ENCODE measurements at regions not wholly inside any gene's neighbourhood (a gene's known extent, or its start where the extent isn't known, plus 50 kb on each side); places are given as distances from the start of the nearest gene placed in this dataset.

DNA sequence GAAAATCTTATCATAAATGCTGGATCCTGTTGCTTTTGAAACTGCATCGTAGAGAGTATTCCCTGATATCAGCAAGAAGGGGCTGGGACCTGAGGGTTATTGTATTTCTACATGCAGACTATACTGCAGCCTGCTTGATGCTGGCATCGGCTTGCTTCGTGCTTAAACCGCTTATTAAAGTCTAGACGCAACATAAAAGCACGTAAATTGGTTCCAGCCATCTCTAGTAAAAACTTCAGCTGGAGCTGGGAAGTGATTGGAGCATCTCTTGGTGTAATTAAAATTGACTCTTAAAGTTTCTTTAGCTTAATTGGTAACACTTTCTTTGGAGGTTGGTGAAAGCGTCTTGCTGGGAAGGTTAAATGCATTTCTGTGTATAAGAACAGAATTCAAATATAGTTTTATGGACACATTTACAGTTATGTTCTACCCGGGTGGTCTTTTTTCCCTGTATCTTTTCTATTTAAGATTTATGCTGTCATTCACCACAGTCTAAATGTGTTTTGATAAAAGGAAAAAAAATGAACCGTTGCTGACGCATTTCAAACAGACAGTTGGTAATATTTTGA is 139.0 kb upstream of the JAG1 start:
- Histone ChIP-seq H3K79me2 (ENCODE audit: insufficient read depth, low read length) (no peaks in the 10 kb centered on the region), H3K4me1 (ENCODE audit: insufficient read depth, low read length) (no peaks in the 10 kb centered on the region), H3K27me3 (ENCODE audit: control insufficient read depth in 1 of 2, insufficient read depth in 2 of 2, low read length in 2 of 2) (peaks cover 2 to 27% of the 10 kb centered on the region in 2 experiments; a peak in 3 of 5 replicates), H3K4me2 (ENCODE audit: low read depth, low read length) (no peak overlapping the region), H3K9me3 (ENCODE audit: low read length) (no peaks in the 10 kb centered on the region), H4K20me1 (ENCODE audit: insufficient read depth, low read length) (no peaks in the 10 kb centered on the region), H3K4me3 (replicated peaks in 1 of 3; ENCODE audit: insufficient read depth in 1 of 3, low read depth in 2 of 3, low read length in 3 of 3) (no peak overlapping the region), H3K36me3 (replicated peaks in 1 of 2; ENCODE audit: control insufficient read depth in 1 of 2, insufficient read depth in 2 of 2, low read length in 2 of 2) (no peaks in the 10 kb centered on the region), H3K9ac (ENCODE audit: insufficient read depth, low read depth, low read length) (no peak overlapping the region), H2AFZ (ENCODE audit: low read length) (no peak overlapping the region), H3K27ac (ENCODE audit: extremely low read length, insufficient read depth, low read length) (no peak overlapping the region)
- in situ Hi-C loops (cut with HindIII; ENCODE audit: extremely low pct_ligation_motif_present, low pct_unique_long_range_greater_than_20kb) (no loop called here), intact Hi-C loops (cut with micrococcal nuclease; ENCODE audit: unreplicated experiment) (no loop called here)
- DNase-seq (ENCODE audit: low spot score) (no peak), FAIRE-seq (no peak), ATAC-seq (no peak)
- no peak for TF ChIP-seq GFI1 (CRISPR knock-in tag; IDR thresholded peaks at IDR 0.05; ENCODE audit: borderline replicate concordance)
- TF ChIP-seq ZNF816 (CRISPR knock-in tag; IDR thresholded peaks at IDR 0.05; ENCODE audit: borderline replicate concordance), result no peak
- TF ChIP-seq RXRB (CRISPR knock-in tag; IDR thresholded peaks at IDR 0.05; ENCODE audit: borderline replicate concordance), result no peak
- TF ChIP-seq SRY (CRISPR knock-in tag; IDR thresholded peaks at IDR 0.05), result no peak
- TF ChIP-seq, protein P1, sequence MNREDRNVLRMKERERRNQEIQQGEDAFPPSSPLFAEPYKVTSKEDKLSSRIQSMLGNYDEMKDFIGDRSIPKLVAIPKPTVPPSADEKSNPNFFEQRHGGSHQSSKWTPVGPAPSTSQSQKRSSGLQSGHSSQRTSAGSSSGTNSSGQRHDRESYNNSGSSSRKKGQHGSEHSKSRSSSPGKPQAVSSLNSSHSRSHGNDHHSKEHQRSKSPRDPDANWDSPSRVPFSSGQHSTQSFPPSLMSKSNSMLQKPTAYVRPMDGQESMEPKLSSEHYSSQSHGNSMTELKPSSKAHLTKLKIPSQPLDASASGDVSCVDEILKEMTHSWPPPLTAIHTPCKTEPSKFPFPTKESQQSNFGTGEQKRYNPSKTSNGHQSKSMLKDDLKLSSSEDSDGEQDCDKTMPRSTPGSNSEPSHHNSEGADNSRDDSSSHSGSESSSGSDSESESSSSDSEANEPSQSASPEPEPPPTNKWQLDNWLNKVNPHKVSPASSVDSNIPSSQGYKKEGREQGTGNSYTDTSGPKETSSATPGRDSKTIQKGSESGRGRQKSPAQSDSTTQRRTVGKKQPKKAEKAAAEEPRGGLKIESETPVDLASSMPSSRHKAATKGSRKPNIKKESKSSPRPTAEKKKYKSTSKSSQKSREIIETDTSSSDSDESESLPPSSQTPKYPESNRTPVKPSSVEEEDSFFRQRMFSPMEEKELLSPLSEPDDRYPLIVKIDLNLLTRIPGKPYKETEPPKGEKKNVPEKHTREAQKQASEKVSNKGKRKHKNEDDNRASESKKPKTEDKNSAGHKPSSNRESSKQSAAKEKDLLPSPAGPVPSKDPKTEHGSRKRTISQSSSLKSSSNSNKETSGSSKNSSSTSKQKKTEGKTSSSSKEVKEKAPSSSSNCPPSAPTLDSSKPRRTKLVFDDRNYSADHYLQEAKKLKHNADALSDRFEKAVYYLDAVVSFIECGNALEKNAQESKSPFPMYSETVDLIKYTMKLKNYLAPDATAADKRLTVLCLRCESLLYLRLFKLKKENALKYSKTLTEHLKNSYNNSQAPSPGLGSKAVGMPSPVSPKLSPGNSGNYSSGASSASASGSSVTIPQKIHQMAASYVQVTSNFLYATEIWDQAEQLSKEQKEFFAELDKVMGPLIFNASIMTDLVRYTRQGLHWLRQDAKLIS (CRISPR knock-in tag; IDR thresholded peaks at IDR 0.05), result no peak
- TF ChIP-seq, protein P2, sequence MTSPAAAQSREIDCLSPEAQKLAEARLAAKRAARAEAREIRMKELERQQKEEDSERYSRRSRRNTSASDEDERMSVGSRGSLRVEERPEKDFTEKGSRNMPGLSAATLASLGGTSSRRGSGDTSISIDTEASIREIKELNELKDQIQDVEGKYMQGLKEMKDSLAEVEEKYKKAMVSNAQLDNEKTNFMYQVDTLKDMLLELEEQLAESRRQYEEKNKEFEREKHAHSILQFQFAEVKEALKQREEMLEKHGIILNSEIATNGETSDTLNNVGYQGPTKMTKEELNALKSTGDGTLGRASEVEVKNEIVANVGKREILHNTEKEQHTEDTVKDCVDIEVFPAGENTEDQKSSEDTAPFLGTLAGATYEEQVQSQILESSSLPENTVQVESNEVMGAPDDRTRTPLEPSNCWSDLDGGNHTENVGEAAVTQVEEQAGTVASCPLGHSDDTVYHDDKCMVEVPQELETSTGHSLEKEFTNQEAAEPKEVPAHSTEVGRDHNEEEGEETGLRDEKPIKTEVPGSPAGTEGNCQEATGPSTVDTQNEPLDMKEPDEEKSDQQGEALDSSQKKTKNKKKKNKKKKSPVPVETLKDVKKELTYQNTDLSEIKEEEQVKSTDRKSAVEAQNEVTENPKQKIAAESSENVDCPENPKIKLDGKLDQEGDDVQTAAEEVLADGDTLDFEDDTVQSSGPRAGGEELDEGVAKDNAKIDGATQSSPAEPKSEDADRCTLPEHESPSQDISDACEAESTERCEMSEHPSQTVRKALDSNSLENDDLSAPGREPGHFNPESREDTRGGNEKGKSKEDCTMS (CRISPR knock-in tag; conservative IDR thresholded peaks at IDR 0.05), result no peak
- POLR2A ChIA-PET, result no interaction called here
- no TSS peak for BruUV-seq (replicated peaks)
- CTCF ChIA-PET (ENCODE audit: low intra/inter-chr PET ratio, low total read pairs), result no interaction called here
- WGBS (ENCODE audit: low lambda C conversion rate), result 54% methylated on average over 10 of the region's 10 CpGs
